ENCODE measurements at regions not wholly inside any gene's neighbourhood (a gene's known extent, or its start where the extent isn't known, plus 50 kb on each side); places are given as distances from the start of the nearest gene placed in this dataset.

DNA sequence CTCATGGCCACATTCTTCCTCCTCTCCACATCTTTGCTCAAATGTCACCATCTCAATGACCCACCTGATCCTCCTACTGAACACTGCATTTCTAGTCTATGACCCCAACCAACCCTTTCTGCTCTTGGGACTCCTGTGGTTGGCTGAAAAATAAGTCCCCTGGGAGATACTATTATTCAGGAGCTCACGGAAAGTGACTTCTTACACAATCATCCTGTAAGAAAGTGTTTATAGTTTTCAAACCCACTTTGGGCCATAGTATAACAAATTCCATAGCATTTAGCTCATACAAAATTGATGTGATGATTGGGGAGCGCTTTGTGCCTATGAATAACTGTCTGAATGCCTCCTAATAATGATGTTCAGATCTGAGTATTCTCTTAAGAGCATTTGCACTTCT lies 161.4 kb upstream of the HS3ST1 start:
- intact Hi-C loops (cut with micrococcal nuclease), result no loop called here
- Histone ChIP-seq H4K91ac (ENCODE audit: insufficient read depth, low read depth, low read length) (peak overlapping the region; percentile 64; the same call in 1 of the 2 replicates), H3K4me2 (ENCODE audit: low read depth, low read length) (peak overlapping the region; percentile 74)

More for the DNA sequence above, 161.4 kb upstream of the HS3ST1 start:
- Histone ChIP-seq H3K27ac (ENCODE audit: insufficient read depth, low read length) (peak overlapping the region; percentile 60; the same call in 1 of the 2 replicates), H4K5ac (ENCODE audit: low read depth, low read length) (peak overlapping the region; percentile 22), H3K9ac (ENCODE audit: low read depth, low read length) (no peak overlapping the region), H2BK5ac (ENCODE audit: low read depth, low read length, poor library complexity, severe bottlenecking) (peak overlapping the region; percentile 5), H2AFZ (replicated peaks; ENCODE audit: low read length, poor library complexity) (no peak overlapping the region), H2AK9ac (replicated peaks; ENCODE audit: low read depth, low read length, poor library complexity) (no peak overlapping the region), H3K18ac (ENCODE audit: low read depth, low read length) (peak overlapping the region; percentile 42), H3K56ac (ENCODE audit: extremely low read depth, insufficient read depth, low read length) (peak overlapping the region; percentile 40; the same call in 1 of the 2 replicates), H3K9me1 (ENCODE audit: insufficient read depth, low read length) (no peaks in the 10 kb centered on the region), H3K4me3 (ENCODE audit: insufficient read depth, low read depth, low read length) (no peak overlapping the region), H3K14ac (replicated peaks; ENCODE audit: low read depth, low read length) (no peak overlapping the region), H3K9me3 (ENCODE audit: control insufficient read depth, insufficient read depth, low read length) (no peaks in the 10 kb centered on the region), H3K27me3 (ENCODE audit: control insufficient read depth, insufficient read depth, low read length) (no peaks in the 10 kb centered on the region), H2AK5ac (ENCODE audit: low read depth, low read length) (no peak overlapping the region), H4K20me1 (ENCODE audit: insufficient read depth, low read length) (no peaks in the 10 kb centered on the region), H3K36me3 (ENCODE audit: control insufficient read depth, insufficient read depth, low read length) (no peaks in the 10 kb centered on the region), H3K4ac (ENCODE audit: low read depth, low read length) (peak overlapping the region; percentile 12; the same call in 1 of the 2 replicates), H3K79me1 (ENCODE audit: low read depth in 1 of 2, low read length in 2 of 2) (no peaks in the 10 kb centered on the region), H2BK120ac (ENCODE audit: low read depth, low read length) (peak overlapping the region; percentile 4; the same call in 1 of the 2 replicates), H4K8ac (ENCODE audit: low read depth in 2 of 2, low read length in 2 of 2) (no peak overlapping the region; a peak in 1 of 4 replicates), H3K4me1 (ENCODE audit: control insufficient read depth, insufficient read depth, low read length) (peaks cover 3% of the 10 kb centered on the region), H3K23ac (ENCODE audit: low read depth, low read length) (no peak overlapping the region), H2BK15ac (ENCODE audit: low read depth, low read length) (peak overlapping the region; percentile 3; the same call in 1 of the 3 replicates), H2BK20ac (ENCODE audit: low read depth, low read length) (no peak overlapping the region)
- no TSS peak for BruUV-seq (replicated peaks)
- dilution Hi-C loops (cut with HindIII; ENCODE audit: low sequenced_read_pairs, unreplicated experiment) (no loop called here), in situ Hi-C loops (cut with MboI; ENCODE audit: low sequenced_read_pairs) (no loop called here)
- CTCF ChIA-PET, result interaction anchor here (1.2 kb wide), 1 partner anchor 13 kb away, joined by 8 read pairs; no protein-coding TSS in a partner anchor
- peak; percentile 55 for ATAC-seq (ENCODE audit: low read depth)
- WGBS, 2 experiments (ENCODE audit: extremely low coverage in 2 of 2, insufficient read length in 1 of 2), result no CpG with 5 or more reads among the region's 2 CpGs
- POLR2A ChIA-PET (ENCODE audit: unreplicated experiment), result no interaction called here
- peak; percentile 59 for DNase-seq
- TF ChIP-seq RAD21 (IDR thresholded peaks at IDR 0.05; ENCODE audit: low read length) (no peak), SMC3 (IDR thresholded peaks at IDR 0.05; ENCODE audit: low read depth, low read length) (no peak), FOS (IDR thresholded peaks at IDR 0.05; ENCODE audit: low read depth, low read length) (no peak), CEBPB (IDR thresholded peaks at IDR 0.05; ENCODE audit: low read depth, low read length) (peak; percentile 46; the same call in 1 of the 2 replicates)
- TF ChIP-seq, protein P1, sequence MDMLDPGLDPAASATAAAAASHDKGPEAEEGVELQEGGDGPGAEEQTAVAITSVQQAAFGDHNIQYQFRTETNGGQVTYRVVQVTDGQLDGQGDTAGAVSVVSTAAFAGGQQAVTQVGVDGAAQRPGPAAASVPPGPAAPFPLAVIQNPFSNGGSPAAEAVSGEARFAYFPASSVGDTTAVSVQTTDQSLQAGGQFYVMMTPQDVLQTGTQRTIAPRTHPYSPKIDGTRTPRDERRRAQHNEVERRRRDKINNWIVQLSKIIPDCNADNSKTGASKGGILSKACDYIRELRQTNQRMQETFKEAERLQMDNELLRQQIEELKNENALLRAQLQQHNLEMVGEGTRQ (IDR thresholded peaks at IDR 0.05; ENCODE audit: low read depth, low read length), result no peak
